ENCODE measurements at regions not wholly inside any gene's neighbourhood (a gene's known extent, or its start where the extent isn't known, plus 50 kb on each side); places are given as distances from the start of the nearest gene placed in this dataset.
A peak's percentile ranks its signal among the peaks of the same experiment; 100 is the strongest.

DNA sequence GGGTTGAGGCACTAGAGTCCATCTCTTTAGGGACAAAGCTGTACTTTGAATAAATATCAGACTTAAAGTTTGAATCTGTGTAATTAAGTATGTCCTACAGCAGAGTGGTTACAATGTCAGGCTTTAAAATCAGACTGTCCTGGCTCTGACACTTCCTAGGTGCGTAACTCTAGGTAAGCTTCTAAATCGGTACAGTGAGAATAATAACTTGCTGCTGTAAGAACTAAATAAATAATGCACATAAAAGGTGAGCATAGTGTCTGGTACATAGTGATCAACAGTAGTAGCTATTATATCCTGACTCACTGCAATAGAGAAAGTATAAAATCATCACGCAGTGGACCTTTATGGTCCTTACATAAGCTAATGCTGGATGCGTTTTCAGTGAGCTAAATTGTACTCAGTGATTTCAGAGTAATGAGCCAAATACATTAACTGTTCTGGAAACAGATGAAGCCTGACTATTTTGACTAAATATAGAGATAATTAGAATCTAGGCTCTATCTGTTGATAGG is 72.2 kb upstream of the PDK4 start:
- Histone ChIP-seq H3K27me3 (no peaks in the 10 kb centered on the region), H2AFZ (replicated peaks) (peak overlapping the region; percentile 32), H3F3A (ENCODE audit: low read depth) (no peaks in the 10 kb centered on the region), H3K79me2 (ENCODE audit: low read depth) (no peaks in the 10 kb centered on the region), H3K4me2 (no peak overlapping the region), H3K27ac (no peak overlapping the region), H3K4me1 (no peaks in the 10 kb centered on the region), H3K36me3 (no peaks in the 10 kb centered on the region), H3K9ac (no peak overlapping the region), H3K4me3 (no peak overlapping the region), H4K20me1 (ENCODE audit: low read depth) (no peaks in the 10 kb centered on the region), H3K9me3 (ENCODE audit: low read depth) (no peaks in the 10 kb centered on the region)
- H3K4me1 Mint-ChIP-seq, result no peaks in the 10 kb centered on the region
- H3K27ac Mint-ChIP-seq, result no peak overlapping the region
- H3K4me3 Mint-ChIP-seq, result no peak overlapping the region
- H3K27me3 Mint-ChIP-seq (ENCODE audit: insufficient read depth, low read depth), result no peaks in the 10 kb centered on the region
- H3K9me3 Mint-ChIP-seq, result no peaks in the 10 kb centered on the region
- TF ChIP-seq, protein P1, sequence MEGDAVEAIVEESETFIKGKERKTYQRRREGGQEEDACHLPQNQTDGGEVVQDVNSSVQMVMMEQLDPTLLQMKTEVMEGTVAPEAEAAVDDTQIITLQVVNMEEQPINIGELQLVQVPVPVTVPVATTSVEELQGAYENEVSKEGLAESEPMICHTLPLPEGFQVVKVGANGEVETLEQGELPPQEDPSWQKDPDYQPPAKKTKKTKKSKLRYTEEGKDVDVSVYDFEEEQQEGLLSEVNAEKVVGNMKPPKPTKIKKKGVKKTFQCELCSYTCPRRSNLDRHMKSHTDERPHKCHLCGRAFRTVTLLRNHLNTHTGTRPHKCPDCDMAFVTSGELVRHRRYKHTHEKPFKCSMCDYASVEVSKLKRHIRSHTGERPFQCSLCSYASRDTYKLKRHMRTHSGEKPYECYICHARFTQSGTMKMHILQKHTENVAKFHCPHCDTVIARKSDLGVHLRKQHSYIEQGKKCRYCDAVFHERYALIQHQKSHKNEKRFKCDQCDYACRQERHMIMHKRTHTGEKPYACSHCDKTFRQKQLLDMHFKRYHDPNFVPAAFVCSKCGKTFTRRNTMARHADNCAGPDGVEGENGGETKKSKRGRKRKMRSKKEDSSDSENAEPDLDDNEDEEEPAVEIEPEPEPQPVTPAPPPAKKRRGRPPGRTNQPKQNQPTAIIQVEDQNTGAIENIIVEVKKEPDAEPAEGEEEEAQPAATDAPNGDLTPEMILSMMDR (IDR thresholded peaks at IDR 0.05), result no peak
- TF ChIP-seq EZH2phosphoT487 (IDR thresholded peaks at IDR 0.05), result no peak
- TF ChIP-seq EZH2 (IDR thresholded peaks at IDR 0.05), result no peak
- H3K36me3 Mint-ChIP-seq, result no peaks in the 10 kb centered on the region
- DNase-seq (ENCODE audit: low spot score), result no peak

DNA sequence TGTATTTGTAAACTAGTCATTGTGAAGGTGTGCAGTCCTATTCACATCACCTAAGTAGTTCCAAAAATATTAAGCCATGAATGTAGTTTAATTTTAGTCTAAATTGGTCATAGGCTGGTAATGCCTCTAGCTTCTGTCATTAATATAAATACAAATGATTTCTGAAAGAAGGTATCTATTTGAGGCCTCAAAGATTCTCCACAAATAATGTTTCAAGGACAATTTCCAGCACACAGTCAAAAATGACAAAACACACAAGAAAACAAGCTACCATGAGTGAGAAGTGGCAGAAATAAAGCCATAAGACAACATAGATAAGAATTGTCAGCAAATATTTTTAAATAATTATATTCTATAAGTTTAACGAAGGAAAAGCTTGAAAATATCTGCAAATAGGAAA is 66.7 kb upstream of the PDK4 start:
- no peaks in the 10 kb centered on the region for H3K27me3 Mint-ChIP-seq (ENCODE audit: insufficient read depth, low read depth)
- H3K9ac ChIP-seq, result no peak overlapping the region
- H3K4me3 ChIP-seq, result no peak overlapping the region
- no peak overlapping the region for H2AFZ ChIP-seq (replicated peaks)
- H3K9me3 Mint-ChIP-seq, result peaks cover 3% of the 10 kb centered on the region
- H3K36me3 Mint-ChIP-seq, result no peaks in the 10 kb centered on the region
- no peaks in the 10 kb centered on the region for H3K36me3 ChIP-seq
- H3K9me3 ChIP-seq (ENCODE audit: low read depth), result no peaks in the 10 kb centered on the region
- H4K20me1 ChIP-seq (ENCODE audit: low read depth), result no peaks in the 10 kb centered on the region
- H3K27me3 ChIP-seq, result no peaks in the 10 kb centered on the region
- H3K4me1 Mint-ChIP-seq, result no peaks in the 10 kb centered on the region
- TF ChIP-seq EZH2phosphoT487 (IDR thresholded peaks at IDR 0.05), result no peak
- TF ChIP-seq EZH2 (IDR thresholded peaks at IDR 0.05), result no peak
- TF ChIP-seq, protein P1 (IDR thresholded peaks at IDR 0.05), result no peak
- H3K4me3 Mint-ChIP-seq, result no peak overlapping the region
- H3K27ac Mint-ChIP-seq, result no peak overlapping the region
- H3F3A ChIP-seq (ENCODE audit: low read depth), result no peaks in the 10 kb centered on the region
- no peak for DNase-seq (ENCODE audit: low spot score)
- no peak overlapping the region for H3K27ac ChIP-seq
- no peak overlapping the region for H3K4me2 ChIP-seq
- H3K79me2 ChIP-seq (ENCODE audit: low read depth), result no peaks in the 10 kb centered on the region
- no peaks in the 10 kb centered on the region for H3K4me1 ChIP-seq

DNA sequence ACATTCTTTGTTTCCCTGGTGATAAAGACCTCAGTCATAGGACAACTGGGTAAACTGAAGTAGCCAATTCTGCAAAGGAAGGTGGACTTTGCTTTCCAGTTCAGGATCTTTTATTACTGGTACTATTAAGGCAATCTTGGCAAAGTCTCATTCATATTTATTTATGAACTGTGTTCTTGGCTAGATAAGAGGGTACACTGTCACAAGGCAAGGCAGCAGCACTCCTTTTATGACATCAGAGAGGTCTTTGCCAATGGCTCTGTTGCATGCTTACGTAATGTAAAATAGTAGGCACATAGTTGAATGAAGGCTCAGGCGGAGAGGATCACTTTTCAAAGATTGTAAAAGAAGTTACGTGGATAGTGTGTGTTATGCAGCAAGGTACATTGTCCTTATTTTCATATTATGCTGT is 63.7 kb upstream of the PDK4 start:
- no peaks in the 10 kb centered on the region for H3K27me3 ChIP-seq
- Mint-ChIP-seq H3K9me3 (peaks cover 3% of the 10 kb centered on the region), H3K4me1 (no peaks in the 10 kb centered on the region), H3K36me3 (no peaks in the 10 kb centered on the region), H3K27ac (no peak overlapping the region), H3K4me3 (no peak overlapping the region), H3K27me3 (ENCODE audit: insufficient read depth, low read depth) (no peaks in the 10 kb centered on the region)
- no peak for DNase-seq (ENCODE audit: low spot score)
- no peak for TF ChIP-seq EZH2phosphoT487 (IDR thresholded peaks at IDR 0.05)
- no peak for TF ChIP-seq EZH2 (IDR thresholded peaks at IDR 0.05)
- TF ChIP-seq, protein P1 (IDR thresholded peaks at IDR 0.05), result no peak
- H3K36me3 ChIP-seq, result no peaks in the 10 kb centered on the region
- no peak overlapping the region for H3K27ac ChIP-seq
- H3K9ac ChIP-seq, result no peak overlapping the region
- H3K79me2 ChIP-seq (ENCODE audit: low read depth), result no peaks in the 10 kb centered on the region
- H3F3A ChIP-seq (ENCODE audit: low read depth), result no peaks in the 10 kb centered on the region
- H3K9me3 ChIP-seq (ENCODE audit: low read depth), result no peaks in the 10 kb centered on the region
- no peak overlapping the region for H3K4me2 ChIP-seq
- H3K4me1 ChIP-seq, result no peaks in the 10 kb centered on the region
- no peaks in the 10 kb centered on the region for H4K20me1 ChIP-seq (ENCODE audit: low read depth)
- no peak overlapping the region for H3K4me3 ChIP-seq
- H2AFZ ChIP-seq (replicated peaks), result no peak overlapping the region
